Stimulated activated CD4-positive, alpha-beta T cell treated with anti-CD3 and anti-CD28 coated beads, Interleukin-1b, Interleukin-23, amount 100 ng/mL, for 1 hour (primary cell): ENCODE measurements at regions not wholly inside any gene's neighbourhood (a gene's known extent, or its start where the extent isn't known, plus 50 kb on each side); places are given as distances from the start of the nearest gene placed in this dataset.

Experiments used
- DNase-seq, 2 donors: peaks; one replicate each; pipeline ENCODE4 v3.0.0-alpha.2; 2020; ENCODE audit warnings: low read depth in 2 of 2

GRCh38 chr12:92089559-92089958 is 56.1 kb downstream of the BTG1 start:
- DNase-seq, result no peak

- no peak for DNase-seq
Measured at GRCh38 chr12:92088805-92089204, 56.8 kb downstream of the BTG1 start.

- no peak for DNase-seq
Measured at GRCh38 chr12:92085736-92086040, 60.0 kb downstream of the BTG1 start.

GRCh38 chr12:92085040-92085735 is 60.5 kb downstream of the BTG1 start:
- DNase-seq, result no peak

GRCh38 chr12:92080911-92081285 is 64.7 kb downstream of the BTG1 start:
- no peak for DNase-seq

- DNase-seq, result no peak
Measured at GRCh38 chr12:92079054-92079385, 66.6 kb downstream of the BTG1 start.

- DNase-seq, result no peak
Measured at GRCh38 chr12:92078167-92079053, 67.2 kb downstream of the BTG1 start.

- DNase-seq, result no peak
Measured at GRCh38 chr12:92077530-92077929, 68.1 kb downstream of the BTG1 start.

GRCh38 chr12:92076101-92076500 is 69.5 kb downstream of the BTG1 start:
- DNase-seq, result no peak

GRCh38 chr12:92075425-92075914 is 70.2 kb downstream of the BTG1 start:
- no peak for DNase-seq

GRCh38 chr12:92074889-92075288 is 70.8 kb downstream of the BTG1 start:
- no peak for DNase-seq

GRCh38 chr12:92073094-92073493 is 72.6 kb downstream of the BTG1 start:
- DNase-seq, result no peak

GRCh38 chr12:92072112-92072511 is 73.5 kb downstream of the BTG1 start:
- no peak for DNase-seq

GRCh38 chr12:92070864-92071445 is 74.7 kb downstream of the BTG1 start:
- no peak for DNase-seq

- DNase-seq, result no peak
Measured at GRCh38 chr12:92070054-92070863, 75.4 kb downstream of the BTG1 start.

- DNase-seq, result no peak
Measured at GRCh38 chr12:92068459-92068858, 77.2 kb downstream of the BTG1 start.

GRCh38 chr12:92065639-92066038 is 80.0 kb downstream of the BTG1 start:
- DNase-seq, result no peak

- DNase-seq, result no peak
Measured at GRCh38 chr12:92065018-92065499, 80.6 kb downstream of the BTG1 start.

- no peak for DNase-seq
Measured at GRCh38 chr12:92064422-92064821, 81.2 kb downstream of the BTG1 start.

- DNase-seq, result no peak
Measured at GRCh38 chr12:92063641-92064040, 82.0 kb downstream of the BTG1 start.

- DNase-seq, result no peak
Measured at GRCh38 chr12:92062539-92063493, 82.8 kb downstream of the BTG1 start.
